ENCODE measurements at regions not wholly inside any gene's neighbourhood (a gene's known extent, or its start where the extent isn't known, plus 50 kb on each side); places are given as distances from the start of the nearest gene placed in this dataset.

GRCh38 chr7:425794-426188, 93.9 kb downstream of the PDGFA start:
- H3K4me3 ChIP-seq (replicated peaks in 1 of 3; ENCODE audit: insufficient read depth in 1 of 3, low read depth in 1 of 3, low read length in 3 of 3) = no peak overlapping the region
- TF ChIP-seq GATA2 (IDR thresholded peaks at IDR 0.05; ENCODE audit: insufficient read depth, insufficient read length, low read depth, low read length) (no peak), CTCF (IDR thresholded peaks at IDR 0.05; ENCODE audit: extremely low read depth in 1 of 2, insufficient read depth in 1 of 2, low read depth in 1 of 2, low read length in 2 of 2) (no peak), JUN (IDR thresholded peaks at IDR 0.05; ENCODE audit: borderline replicate concordance, insufficient read depth, insufficient read length, low read depth) (no peak), MYC (IDR thresholded peaks at IDR 0.05; ENCODE audit: low read depth, low read length) (no peak), MAX (IDR thresholded peaks at IDR 0.05; ENCODE audit: insufficient read depth, insufficient read length) (no peak), POLR2A (IDR thresholded peaks at IDR 0.05; ENCODE audit: low read depth, low read length) (no peak), POLR2AphosphoS5 (IDR thresholded peaks at IDR 0.05; ENCODE audit: insufficient read depth, low read depth, low read length) (no peak), FOS (IDR thresholded peaks at IDR 0.05; ENCODE audit: borderline replicate concordance, insufficient read depth, low read length) (no peak), EZH2 (IDR thresholded peaks at IDR 0.05; ENCODE audit: borderline replicate concordance, low read depth, low read length, severe bottlenecking) (no peak)
- H3K9me3 ChIP-seq (replicated peaks; ENCODE audit: control insufficient read depth, insufficient read depth, low read length) = no peaks in the 10 kb centered on the region
- FAIRE-seq = no peak
- no peaks in the 10 kb centered on the region for H4K20me1 ChIP-seq (replicated peaks; ENCODE audit: control insufficient read depth, extremely low read depth, insufficient read depth, low read length)
- no peak overlapping the region for H3K4me2 ChIP-seq (ENCODE audit: insufficient read depth, low read length)
- no peak overlapping the region for H2AFZ ChIP-seq (ENCODE audit: low read depth, low read length)
- ChIA-PET POLR2A (no interaction called here), CTCF (no interaction called here)
- no peak overlapping the region for H3K27ac ChIP-seq (ENCODE audit: insufficient read depth, low read depth, low read length)
- H3K27me3 ChIP-seq (ENCODE audit: control insufficient read depth in 2 of 2, insufficient read depth in 2 of 2, low read length in 2 of 2) = no peaks in the 10 kb centered on the region
- no peaks in the 10 kb centered on the region for H3K79me2 ChIP-seq (ENCODE audit: control insufficient read depth, insufficient read depth, low read length)
- no peaks in the 10 kb centered on the region for H3K36me3 ChIP-seq (ENCODE audit: control insufficient read depth in 2 of 2, extremely low read depth in 1 of 2, insufficient read depth in 2 of 2, low read length in 2 of 2)
- no peak for DNase-seq (ENCODE audit: low read depth, low spot score)
- intact Hi-C loops (cut with micrococcal nuclease) (no loop called here), dilution Hi-C loops (cut with MboI; ENCODE audit: extremely low pct_ligation_motif_present, low sequenced_read_pairs) (no loop called here)
- BruUV-seq (replicated peaks) = no TSS peak
- H3K4me1 ChIP-seq (ENCODE audit: control insufficient read depth, extremely low read depth, insufficient read depth, low read length) = no peaks in the 10 kb centered on the region
- no peak overlapping the region for H3K9ac ChIP-seq (replicated peaks; ENCODE audit: extremely low read depth, insufficient read depth, low read length)
- no peaks in the 10 kb centered on the region for H3K9me1 ChIP-seq (replicated peaks; ENCODE audit: control insufficient read depth, extremely low read depth, insufficient read depth, low read length)

All from endothelial cell of umbilical vein (primary cell).